NCI-H1048 (cell line): ENCODE measurements at regions not wholly inside any gene's neighbourhood (a gene's known extent, or its start where the extent isn't known, plus 50 kb on each side); places are given as distances from the start of the nearest gene placed in this dataset.

ENCODE experiments used
- DNase-seq: peaks from one replicate; lab custom pipeline; 2025; lab: John Stamatoyannopoulos, UW

GRCh38 chr1:38250356-38250755 is 203.8 kb upstream of the POU3F1 start:
- no peak for DNase-seq

GRCh38 chr1:38249001-38249400 is 202.4 kb upstream of the POU3F1 start:
- no peak for DNase-seq

GRCh38 chr1:38246955-38247952 is 200.7 kb upstream of the POU3F1 start:
- no peak for DNase-seq

GRCh38 chr1:38244218-38244845 is 197.7 kb upstream of the POU3F1 start:
- no peak for DNase-seq

- no peak for DNase-seq
Observed at GRCh38 chr1:38243106-38243505, 196.5 kb upstream of the POU3F1 start.

GRCh38 chr1:38242506-38242905 is 195.9 kb upstream of the POU3F1 start:
- no peak for DNase-seq

GRCh38 chr1:38241594-38242334 is 195.2 kb upstream of the POU3F1 start:
- DNase-seq: no peak

- no peak for DNase-seq
Observed at GRCh38 chr1:38240618-38241017, 194.0 kb upstream of the POU3F1 start.

GRCh38 chr1:38239258-38239835 is 192.8 kb upstream of the POU3F1 start:
- DNase-seq: no peak

- no peak for DNase-seq
Observed at GRCh38 chr1:38238294-38238693, 191.7 kb upstream of the POU3F1 start.

- no peak for DNase-seq
Observed at GRCh38 chr1:38235705-38236104, 189.1 kb upstream of the POU3F1 start.

- DNase-seq: no peak
Observed at GRCh38 chr1:38231941-38232340, 185.3 kb upstream of the POU3F1 start.

- no peak for DNase-seq
Observed at GRCh38 chr1:38228718-38229117, 182.1 kb upstream of the POU3F1 start.

GRCh38 chr1:38225745-38226144 is 179.2 kb upstream of the POU3F1 start:
- no peak for DNase-seq

GRCh38 chr1:38223391-38223790 is 176.8 kb upstream of the POU3F1 start:
- DNase-seq: no peak

- DNase-seq: no peak
Observed at GRCh38 chr1:38222891-38223290, 176.3 kb upstream of the POU3F1 start.

GRCh38 chr1:38221006-38221649 is 174.5 kb upstream of the POU3F1 start:
- DNase-seq: no peak

GRCh38 chr1:38217316-38217715 is 170.7 kb upstream of the POU3F1 start:
- DNase-seq: no peak

- no peak for DNase-seq
Observed at GRCh38 chr1:38213646-38214434, 167.2 kb upstream of the POU3F1 start.

GRCh38 chr1:38210895-38211177 is 164.2 kb upstream of the POU3F1 start:
- no peak for DNase-seq
